ENCODE measurements at regions not wholly inside any gene's neighbourhood (a gene's known extent, or its start where the extent isn't known, plus 50 kb on each side); places are given as distances from the start of the nearest gene placed in this dataset.

DNA sequence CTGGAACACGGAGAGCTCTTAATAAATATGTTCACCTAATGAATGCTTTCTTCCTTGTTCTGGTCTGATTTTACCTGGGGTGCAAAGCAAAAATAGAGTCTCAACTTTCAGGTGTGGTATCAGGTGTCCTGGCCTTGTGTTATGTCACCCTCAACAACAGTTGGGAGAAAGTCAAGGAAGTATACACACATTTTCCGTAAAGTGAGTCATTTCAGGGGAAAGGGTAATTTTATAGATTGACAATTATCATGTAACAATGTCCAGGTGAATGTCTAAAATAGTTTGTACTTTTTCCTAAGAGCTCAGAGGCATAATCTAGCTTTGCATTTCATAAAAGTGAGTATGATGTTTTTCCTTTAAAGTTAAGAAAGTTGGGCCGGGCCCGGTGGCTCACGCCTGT is 287.4 kb downstream of the SKIDA1 start:
- Histone ChIP-seq H3K36me3 (ENCODE audit: control insufficient read depth in 2 of 3, insufficient read depth in 3 of 3, low read length in 3 of 3) (no peaks in the 10 kb centered on the region), H3K4me3 (ENCODE audit: low read length) (no peak overlapping the region), H3K4me1 (ENCODE audit: control insufficient read depth in 2 of 2, insufficient read depth in 2 of 2, low read length in 2 of 2) (no peaks in the 10 kb centered on the region), H3K27me3 (ENCODE audit: control insufficient read depth in 2 of 2, insufficient read depth in 2 of 2, low read length in 2 of 2) (no peaks in the 10 kb centered on the region), H3K27ac (ENCODE audit: low read depth, low read length) (no peak overlapping the region), H3K9me3 (ENCODE audit: control insufficient read depth in 2 of 3, low read length in 3 of 3) (peaks cover 0 to 6% (median 0%) of the 10 kb centered on the region in 3 experiments)
- intact Hi-C loops (cut with micrococcal nuclease), result no loop called here
- no peak overlapping the region for H3K27ac Mint-ChIP-seq
- peaks cover 0 to 3% (median 0%) of the 10 kb centered on the region in 11 donors for H3K9me3 Mint-ChIP-seq
- H3K4me1 Mint-ChIP-seq, result no peaks in the 10 kb centered on the region
- POLR2A ChIA-PET, result no interaction called here
- DNase-seq, result no peak
- ATAC-seq, result no peak
- peaks cover 0 to 24% (median 5%) of the 10 kb centered on the region in 5 donors for H3K27me3 Mint-ChIP-seq
- CTCF ChIA-PET, result no interaction called here
- no peaks in the 10 kb centered on the region for H3K36me3 Mint-ChIP-seq
- no peak overlapping the region for H3K4me3 Mint-ChIP-seq

DNA sequence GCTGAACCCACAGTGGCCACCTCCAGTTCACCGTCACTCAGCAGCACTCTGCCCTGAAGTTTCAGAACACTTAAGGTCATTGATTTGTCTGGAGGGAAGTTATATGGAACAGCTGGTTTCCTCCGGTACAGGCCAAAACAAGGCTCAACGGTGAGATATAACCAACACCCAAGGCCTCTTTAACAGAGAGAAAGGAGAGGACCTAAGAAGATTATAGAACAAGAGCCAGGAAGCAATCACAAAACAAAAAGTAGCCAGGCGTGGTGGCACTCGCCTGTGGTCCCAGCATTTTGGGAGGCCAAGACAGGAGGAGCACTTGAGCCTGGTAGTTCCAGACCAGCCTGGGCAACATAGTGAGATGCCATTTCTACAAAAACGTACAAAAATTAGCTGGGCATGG is 290.7 kb downstream of the SKIDA1 start:
- H3K4me1 Mint-ChIP-seq, result no peaks in the 10 kb centered on the region
- intact Hi-C loops (cut with micrococcal nuclease), result no loop called here

GRCh38 chr10:21230219-21230618 is 295.3 kb downstream of the SKIDA1 start:
- CTCF ChIA-PET, result no interaction called here
- H3K9me3 ChIP-seq (ENCODE audit: control insufficient read depth in 2 of 3, low read length in 3 of 3), result peaks cover 0 to 6% (median 0%) of the 10 kb centered on the region in 3 experiments
- H3K4me1 Mint-ChIP-seq, result no peaks in the 10 kb centered on the region
- no peaks in the 10 kb centered on the region for H3K27me3 ChIP-seq (ENCODE audit: control insufficient read depth in 2 of 2, insufficient read depth in 2 of 2, low read length in 2 of 2)
- H3K36me3 Mint-ChIP-seq, result no peaks in the 10 kb centered on the region
- H3K4me1 ChIP-seq (ENCODE audit: control insufficient read depth in 2 of 2, insufficient read depth in 2 of 2, low read length in 2 of 2), result no peaks in the 10 kb centered on the region
- H3K4me3 ChIP-seq (ENCODE audit: low read length), result no peak overlapping the region
- H3K27ac Mint-ChIP-seq, result no peak overlapping the region
- no peaks in the 10 kb centered on the region for H3K36me3 ChIP-seq (ENCODE audit: control insufficient read depth in 2 of 3, insufficient read depth in 3 of 3, low read length in 3 of 3)
- no peak for DNase-seq
- H3K9me3 Mint-ChIP-seq, result peaks cover 0 to 6% (median 2%) of the 10 kb centered on the region in 11 donors
- H3K27me3 Mint-ChIP-seq, result peaks cover 0 to 23% (median 11%) of the 10 kb centered on the region in 5 donors
- POLR2A ChIA-PET, result no interaction called here
- no peak overlapping the region for H3K4me3 Mint-ChIP-seq
- H3K27ac ChIP-seq (ENCODE audit: low read depth, low read length), result no peak overlapping the region
- no peak for ATAC-seq
- intact Hi-C loops (cut with micrococcal nuclease), result no loop called here

More for the DNA sequence above, 290.7 kb downstream of the SKIDA1 start:
- Histone ChIP-seq H3K4me1 (ENCODE audit: control insufficient read depth in 2 of 2, insufficient read depth in 2 of 2, low read length in 2 of 2) (no peaks in the 10 kb centered on the region), H3K27me3 (ENCODE audit: control insufficient read depth in 2 of 2, insufficient read depth in 2 of 2, low read length in 2 of 2) (no peaks in the 10 kb centered on the region), H3K36me3 (ENCODE audit: control insufficient read depth in 2 of 3, insufficient read depth in 3 of 3, low read length in 3 of 3) (no peaks in the 10 kb centered on the region), H3K9me3 (ENCODE audit: control insufficient read depth in 2 of 3, low read length in 3 of 3) (peaks cover 0 to 6% (median 0%) of the 10 kb centered on the region in 3 experiments), H3K27ac (ENCODE audit: low read depth, low read length) (no peak overlapping the region), H3K4me3 (ENCODE audit: low read length) (no peak overlapping the region)
- Mint-ChIP-seq H3K36me3 (no peaks in the 10 kb centered on the region), H3K9me3 (peaks cover 0 to 6% (median 1%) of the 10 kb centered on the region in 11 donors), H3K27me3 (peaks cover 0 to 27% (median 10%) of the 10 kb centered on the region in 5 donors), H3K4me3 (no peak overlapping the region), H3K27ac (no peak overlapping the region)
- ChIA-PET POLR2A (no interaction called here), CTCF (no interaction called here)
- DNase-seq (no peak), ATAC-seq (no peak)

GRCh38 chr10:21217748-21218367 is 307.6 kb downstream of the SKIDA1 start:
- H3K9me3 ChIP-seq (ENCODE audit: control insufficient read depth in 2 of 3, low read length in 3 of 3), result no peaks in the 10 kb centered on the region
- Mint-ChIP-seq H3K36me3 (no peaks in the 10 kb centered on the region), H3K9me3 (peaks cover 0 to 3% (median 0%) of the 10 kb centered on the region in 11 donors), H3K27me3 (peaks cover 0 to 5% (median 0%) of the 10 kb centered on the region in 5 donors), H3K4me1 (no peaks in the 10 kb centered on the region), H3K27ac (no peak overlapping the region), H3K4me3 (no peak overlapping the region)
- no peak overlapping the region for H3K27ac ChIP-seq (ENCODE audit: low read depth, low read length)
- intact Hi-C loops (cut with micrococcal nuclease), result no loop called here
- POLR2A ChIA-PET, result no interaction called here
- H3K4me1 ChIP-seq (ENCODE audit: control insufficient read depth in 2 of 2, insufficient read depth in 2 of 2, low read length in 2 of 2), result no peaks in the 10 kb centered on the region
- H3K27me3 ChIP-seq (ENCODE audit: control insufficient read depth in 2 of 2, insufficient read depth in 2 of 2, low read length in 2 of 2), result no peaks in the 10 kb centered on the region
- H3K4me3 ChIP-seq (ENCODE audit: low read length), result no peak overlapping the region
- ATAC-seq (no peak), DNase-seq (no peak)
- H3K36me3 ChIP-seq (ENCODE audit: control insufficient read depth in 2 of 3, insufficient read depth in 3 of 3, low read length in 3 of 3), result no peaks in the 10 kb centered on the region
- CTCF ChIA-PET, result no interaction called here

- intact Hi-C loops (cut with micrococcal nuclease), result no loop called here
- H3K4me1 Mint-ChIP-seq, result no peaks in the 10 kb centered on the region
- H3K27ac ChIP-seq (ENCODE audit: low read depth, low read length), result no peak overlapping the region
- no peaks in the 10 kb centered on the region for H3K4me1 ChIP-seq (ENCODE audit: control insufficient read depth in 2 of 2, insufficient read depth in 2 of 2, low read length in 2 of 2)
- DNase-seq (no peak), ATAC-seq (no peak)
- no peaks in the 10 kb centered on the region for H3K36me3 ChIP-seq (ENCODE audit: control insufficient read depth in 2 of 3, insufficient read depth in 3 of 3, low read length in 3 of 3)
- ChIA-PET CTCF (no interaction called here), POLR2A (no interaction called here)
- H3K4me3 Mint-ChIP-seq, result no peak overlapping the region
- no peaks in the 10 kb centered on the region for H3K9me3 ChIP-seq (ENCODE audit: control insufficient read depth in 2 of 3, low read length in 3 of 3)
- peaks cover 0 to 3% (median 0%) of the 10 kb centered on the region in 11 donors for H3K9me3 Mint-ChIP-seq
- no peaks in the 10 kb centered on the region for H3K27me3 ChIP-seq (ENCODE audit: control insufficient read depth in 2 of 2, insufficient read depth in 2 of 2, low read length in 2 of 2)
- no peak overlapping the region for H3K27ac Mint-ChIP-seq
- H3K27me3 Mint-ChIP-seq, result peaks cover 0 to 5% (median 0%) of the 10 kb centered on the region in 5 donors
- no peaks in the 10 kb centered on the region for H3K36me3 Mint-ChIP-seq
- no peak overlapping the region for H3K4me3 ChIP-seq (ENCODE audit: low read length)
Observed at GRCh38 chr10:21217107-21217506, 308.4 kb downstream of the SKIDA1 start.

DNA sequence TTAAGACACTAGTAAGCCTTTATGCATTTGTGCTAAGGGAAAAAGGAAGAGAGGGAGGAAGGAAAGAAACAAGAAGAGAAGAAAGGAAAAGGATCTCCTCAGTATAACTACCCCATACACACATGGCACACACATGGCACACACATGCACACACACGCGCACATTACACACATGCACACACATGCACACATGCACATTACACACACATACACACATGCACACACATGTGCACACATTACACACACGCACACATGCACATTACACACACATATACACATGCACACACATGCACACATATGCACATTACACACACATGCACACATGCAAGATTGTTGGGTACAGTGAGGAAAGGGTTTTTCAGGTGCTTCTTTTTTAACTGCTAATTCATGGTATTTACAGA is 311.2 kb downstream of the SKIDA1 start:
- Histone ChIP-seq H3K27me3 (ENCODE audit: control insufficient read depth in 2 of 2, insufficient read depth in 2 of 2, low read length in 2 of 2) (no peaks in the 10 kb centered on the region), H3K36me3 (ENCODE audit: control insufficient read depth in 2 of 3, insufficient read depth in 3 of 3, low read length in 3 of 3) (no peaks in the 10 kb centered on the region), H3K4me1 (ENCODE audit: control insufficient read depth in 2 of 2, insufficient read depth in 2 of 2, low read length in 2 of 2) (no peaks in the 10 kb centered on the region), H3K9me3 (ENCODE audit: control insufficient read depth in 2 of 3, low read length in 3 of 3) (no peaks in the 10 kb centered on the region), H3K4me3 (ENCODE audit: low read length) (no peak overlapping the region), H3K27ac (ENCODE audit: low read depth, low read length) (no peak overlapping the region)
- CTCF ChIA-PET, result no interaction called here
- H3K27ac Mint-ChIP-seq, result no peak overlapping the region
- H3K36me3 Mint-ChIP-seq, result no peaks in the 10 kb centered on the region
- peaks cover 0 to 10% (median 0%) of the 10 kb centered on the region in 5 donors for H3K27me3 Mint-ChIP-seq
- peaks cover 0 to 3% (median 0%) of the 10 kb centered on the region in 11 donors for H3K9me3 Mint-ChIP-seq
- DNase-seq (no peak), ATAC-seq (no peak)
- no peak overlapping the region for H3K4me3 Mint-ChIP-seq
- H3K4me1 Mint-ChIP-seq, result no peaks in the 10 kb centered on the region
- POLR2A ChIA-PET, result no interaction called here
- intact Hi-C loops (cut with micrococcal nuclease), result no loop called here

GRCh38 chr10:21213381-21213780 is 312.1 kb downstream of the SKIDA1 start:
- no peaks in the 10 kb centered on the region for H3K4me1 ChIP-seq (ENCODE audit: control insufficient read depth in 2 of 2, insufficient read depth in 2 of 2, low read length in 2 of 2)
- no peaks in the 10 kb centered on the region for H3K9me3 ChIP-seq (ENCODE audit: control insufficient read depth in 2 of 3, low read length in 3 of 3)
- DNase-seq (no peak), ATAC-seq (no peak)
- no peak overlapping the region for H3K4me3 ChIP-seq (ENCODE audit: low read length)
- Mint-ChIP-seq H3K27me3 (peaks cover 0 to 10% (median 0%) of the 10 kb centered on the region in 5 donors), H3K4me1 (no peaks in the 10 kb centered on the region), H3K9me3 (peaks cover 0 to 3% (median 0%) of the 10 kb centered on the region in 11 donors), H3K27ac (no peak overlapping the region), H3K4me3 (no peak overlapping the region), H3K36me3 (no peaks in the 10 kb centered on the region)
- H3K36me3 ChIP-seq (ENCODE audit: control insufficient read depth in 2 of 3, insufficient read depth in 3 of 3, low read length in 3 of 3), result no peaks in the 10 kb centered on the region
- ChIA-PET CTCF (no interaction called here), POLR2A (no interaction called here)
- no peaks in the 10 kb centered on the region for H3K27me3 ChIP-seq (ENCODE audit: control insufficient read depth in 2 of 2, insufficient read depth in 2 of 2, low read length in 2 of 2)
- intact Hi-C loops (cut with micrococcal nuclease), result no loop called here
- H3K27ac ChIP-seq (ENCODE audit: low read depth, low read length), result no peak overlapping the region
